ENCODE measurements at regions not wholly inside any gene's neighbourhood (a gene's known extent, or its start where the extent isn't known, plus 50 kb on each side); places are given as distances from the start of the nearest gene placed in this dataset.

GRCh38 chr5:82734347-82734746, 342.8 kb downstream of the TMEM167A start:
- no peak overlapping the region for H3K27ac ChIP-seq

GRCh38 chr5:82730913-82731312, 346.3 kb downstream of the TMEM167A start:
- Histone ChIP-seq H3K9me3 (ENCODE audit: low read depth) (no peaks in the 10 kb centered on the region), H3K27me3 (no peaks in the 10 kb centered on the region), H3K4me1 (ENCODE audit: low read depth) (no peaks in the 10 kb centered on the region), H3K4me3 (no peak overlapping the region), H3K27ac (no peak overlapping the region), H3K36me3 (no peaks in the 10 kb centered on the region)
- TF ChIP-seq CTCF (IDR thresholded peaks at IDR 0.05; ENCODE audit: low read depth, low read length), result no peak
- no peak for DNase-seq (ENCODE audit: low read depth in 1 of 2, low spot score in 1 of 2)

More at GRCh38 chr5:82734347-82734746, 342.8 kb downstream of the TMEM167A start:
- H3K4me1 ChIP-seq (ENCODE audit: low read depth), result no peaks in the 10 kb centered on the region
- no peak for TF ChIP-seq CTCF (IDR thresholded peaks at IDR 0.05; ENCODE audit: low read depth, low read length)
- H3K27me3 ChIP-seq, result no peaks in the 10 kb centered on the region
- no peaks in the 10 kb centered on the region for H3K36me3 ChIP-seq
- H3K4me3 ChIP-seq, result no peak overlapping the region
- peak in 1 of 2 donors; percentile 43 for DNase-seq (ENCODE audit: low read depth in 1 of 2, low spot score in 1 of 2)
- H3K9me3 ChIP-seq (ENCODE audit: low read depth), result no peaks in the 10 kb centered on the region

GRCh38 chr5:82728926-82729702, 348.1 kb downstream of the TMEM167A start:
- no peaks in the 10 kb centered on the region for H3K4me1 ChIP-seq (ENCODE audit: low read depth)
- no peak overlapping the region for H3K27ac ChIP-seq
- no peak overlapping the region for H3K4me3 ChIP-seq
- no peak for TF ChIP-seq CTCF (IDR thresholded peaks at IDR 0.05; ENCODE audit: low read depth, low read length)
- DNase-seq (ENCODE audit: low read depth in 1 of 2, low spot score in 1 of 2), result no peak
- H3K27me3 ChIP-seq, result no peaks in the 10 kb centered on the region
- H3K36me3 ChIP-seq, result no peaks in the 10 kb centered on the region
- no peaks in the 10 kb centered on the region for H3K9me3 ChIP-seq (ENCODE audit: low read depth)

- Histone ChIP-seq H3K27ac (no peak overlapping the region), H3K4me3 (no peak overlapping the region), H3K27me3 (no peaks in the 10 kb centered on the region), H3K36me3 (no peaks in the 10 kb centered on the region), H3K4me1 (ENCODE audit: low read depth) (peaks cover 4% of the 10 kb centered on the region), H3K9me3 (ENCODE audit: low read depth) (no peaks in the 10 kb centered on the region)
- TF ChIP-seq CTCF (IDR thresholded peaks at IDR 0.05; ENCODE audit: low read depth, low read length), result no peak
- no peak for DNase-seq (ENCODE audit: low read depth in 1 of 2, low spot score in 1 of 2)
Observed at GRCh38 chr5:82723168-82723567, 354.0 kb downstream of the TMEM167A start.

- DNase-seq (ENCODE audit: low read depth in 1 of 2, low spot score in 1 of 2), result no peak
- Histone ChIP-seq H3K4me1 (ENCODE audit: low read depth) (peaks cover 4% of the 10 kb centered on the region), H3K36me3 (no peaks in the 10 kb centered on the region), H3K27me3 (no peaks in the 10 kb centered on the region), H3K4me3 (no peak overlapping the region), H3K9me3 (ENCODE audit: low read depth) (no peaks in the 10 kb centered on the region), H3K27ac (no peak overlapping the region)
- TF ChIP-seq CTCF (IDR thresholded peaks at IDR 0.05; ENCODE audit: low read depth, low read length), result no peak
Observed at GRCh38 chr5:82721087-82721410, 356.1 kb downstream of the TMEM167A start.

Data from cardiac muscle cell (in vitro differentiated cells and primary cell).